A673 (cell line): ENCODE measurements at regions not wholly inside any gene's neighbourhood (a gene's known extent, or its start where the extent isn't known, plus 50 kb on each side); places are given as distances from the start of the nearest gene placed in this dataset.

ENCODE experiments used
- EZH2 ChIP-seq: fragments of 200-600 bp; sonication (generic); IDR thresholded peaks from 2 replicates; pipeline ENCODE4 v1.6.1; 2017; ENCODE audit warnings: borderline replicate concordance, low read depth, mild to moderate bottlenecking, mixed read lengths, antibody characterized with exemption, low read length; ENCODE audit not compliant: poor library complexity, severe bottlenecking
- TF ChIP-seq, protein P1 (sequence below): fragments of 300-800, 200-600 bp; sonication (generic); conservative IDR thresholded peaks from 2 replicates; pipeline ENCODE4 v1.5.1; 2017; ENCODE audit warnings: low read depth, mild to moderate bottlenecking, antibody characterized with exemption, low read length, moderate library complexity, mixed read lengths

- TF ChIP-seq EZH2: no peak
- TF ChIP-seq, protein P1, sequence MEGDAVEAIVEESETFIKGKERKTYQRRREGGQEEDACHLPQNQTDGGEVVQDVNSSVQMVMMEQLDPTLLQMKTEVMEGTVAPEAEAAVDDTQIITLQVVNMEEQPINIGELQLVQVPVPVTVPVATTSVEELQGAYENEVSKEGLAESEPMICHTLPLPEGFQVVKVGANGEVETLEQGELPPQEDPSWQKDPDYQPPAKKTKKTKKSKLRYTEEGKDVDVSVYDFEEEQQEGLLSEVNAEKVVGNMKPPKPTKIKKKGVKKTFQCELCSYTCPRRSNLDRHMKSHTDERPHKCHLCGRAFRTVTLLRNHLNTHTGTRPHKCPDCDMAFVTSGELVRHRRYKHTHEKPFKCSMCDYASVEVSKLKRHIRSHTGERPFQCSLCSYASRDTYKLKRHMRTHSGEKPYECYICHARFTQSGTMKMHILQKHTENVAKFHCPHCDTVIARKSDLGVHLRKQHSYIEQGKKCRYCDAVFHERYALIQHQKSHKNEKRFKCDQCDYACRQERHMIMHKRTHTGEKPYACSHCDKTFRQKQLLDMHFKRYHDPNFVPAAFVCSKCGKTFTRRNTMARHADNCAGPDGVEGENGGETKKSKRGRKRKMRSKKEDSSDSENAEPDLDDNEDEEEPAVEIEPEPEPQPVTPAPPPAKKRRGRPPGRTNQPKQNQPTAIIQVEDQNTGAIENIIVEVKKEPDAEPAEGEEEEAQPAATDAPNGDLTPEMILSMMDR: no peak
Measured at GRCh38 chr21:20311234-20311787, 686.9 kb upstream of the NCAM2 start.
